ENCODE measurements at regions not wholly inside any gene's neighbourhood (a gene's known extent, or its start where the extent isn't known, plus 50 kb on each side); places are given as distances from the start of the nearest gene placed in this dataset.

- no peak overlapping the region for H3K27ac ChIP-seq (ENCODE audit: low read depth in 1 of 2, low read length in 1 of 2)
- no peaks in the 10 kb centered on the region for H3K27me3 ChIP-seq (ENCODE audit: control insufficient read depth in 3 of 3, insufficient read depth in 3 of 3, low read length in 2 of 3)
- H3K36me3 ChIP-seq (ENCODE audit: control insufficient read depth in 4 of 4, insufficient read depth in 4 of 4, low read length in 4 of 4), result no peaks in the 10 kb centered on the region
- ATAC-seq (ENCODE audit: insufficient read depth, low FRiP score) (no peak), DNase-seq (no peak)
- H3K9me3 ChIP-seq (ENCODE audit: control insufficient read depth in 4 of 4, insufficient read depth in 3 of 4, low read length in 3 of 4), result peaks cover 0 to 2% (median 0%) of the 10 kb centered on the region in 4 donors
- H3K4me3 ChIP-seq, result no peak overlapping the region
- TF ChIP-seq CTCF (IDR thresholded peaks at IDR 0.05; ENCODE audit: control extremely low read depth, extremely low read depth), result no peak
- H3K9ac ChIP-seq (ENCODE audit: insufficient read depth in 1 of 2, low read length in 2 of 2), result no peak overlapping the region
- WGBS, 2 donors, result 81 to 88% methylated on average over 1 of the region's 1 CpG
- no peaks in the 10 kb centered on the region for H3K4me1 ChIP-seq (ENCODE audit: control insufficient read depth in 5 of 5, insufficient read depth in 5 of 5, low read length in 5 of 5)
Observed at GRCh38 chr3:67745296-67745695, 90.9 kb upstream of the SUCLG2 start.

- no peaks in the 10 kb centered on the region for H3K4me1 ChIP-seq (ENCODE audit: control insufficient read depth in 5 of 5, insufficient read depth in 5 of 5, low read length in 5 of 5)
- no peaks in the 10 kb centered on the region for H3K36me3 ChIP-seq (ENCODE audit: control insufficient read depth in 4 of 4, insufficient read depth in 4 of 4, low read length in 4 of 4)
Observed at GRCh38 chr3:67744699-67745098, 90.3 kb upstream of the SUCLG2 start.

GRCh38 chr3:67739851-67740250, 85.4 kb upstream of the SUCLG2 start:
- Histone ChIP-seq H3K9ac (ENCODE audit: insufficient read depth in 1 of 2, low read length in 2 of 2) (no peak overlapping the region), H3K9me3 (ENCODE audit: control insufficient read depth in 4 of 4, insufficient read depth in 3 of 4, low read length in 3 of 4) (no peaks in the 10 kb centered on the region), H3K4me1 (ENCODE audit: control insufficient read depth in 5 of 5, insufficient read depth in 5 of 5, low read length in 5 of 5) (no peaks in the 10 kb centered on the region), H3K36me3 (ENCODE audit: control insufficient read depth in 4 of 4, insufficient read depth in 4 of 4, low read length in 4 of 4) (no peaks in the 10 kb centered on the region), H3K27me3 (ENCODE audit: control insufficient read depth in 3 of 3, insufficient read depth in 3 of 3, low read length in 2 of 3) (no peaks in the 10 kb centered on the region), H3K4me3 (no peak overlapping the region), H3K27ac (ENCODE audit: low read depth in 1 of 2, low read length in 1 of 2) (no peak overlapping the region)
- DNase-seq (no peak), ATAC-seq (ENCODE audit: insufficient read depth, low FRiP score) (no peak)
- no peak for TF ChIP-seq CTCF (IDR thresholded peaks at IDR 0.05; ENCODE audit: control extremely low read depth, extremely low read depth)

More at GRCh38 chr3:67744699-67745098, 90.3 kb upstream of the SUCLG2 start:
- DNase-seq (no peak), ATAC-seq (ENCODE audit: insufficient read depth, low FRiP score) (no peak)
- H3K27me3 ChIP-seq (ENCODE audit: control insufficient read depth in 3 of 3, insufficient read depth in 3 of 3, low read length in 2 of 3), result no peaks in the 10 kb centered on the region
- H3K27ac ChIP-seq (ENCODE audit: low read depth in 1 of 2, low read length in 1 of 2), result no peak overlapping the region
- TF ChIP-seq CTCF (IDR thresholded peaks at IDR 0.05; ENCODE audit: control extremely low read depth, extremely low read depth), result no peak
- H3K9me3 ChIP-seq (ENCODE audit: control insufficient read depth in 4 of 4, insufficient read depth in 3 of 4, low read length in 3 of 4), result peaks cover 0 to under 1% (median 0%) of the 10 kb centered on the region in 4 donors
- H3K9ac ChIP-seq (ENCODE audit: insufficient read depth in 1 of 2, low read length in 2 of 2), result no peak overlapping the region
- H3K4me3 ChIP-seq, result no peak overlapping the region
